GM19025 (cell line): ENCODE measurements at regions not wholly inside any gene's neighbourhood (a gene's known extent, or its start where the extent isn't known, plus 50 kb on each side); places are given as distances from the start of the nearest gene placed in this dataset.
"Not testable (repeated sequence)": the region's sequence is repeated elsewhere in the genome, so short reads cannot be mapped to it uniquely, and the experiment has no call there.

Experiments used
- ATAC-seq: cut with Tn5 transposase; IDR thresholded peaks from one replicate; pipeline ENCODE4 v1.9.1; 2021; ENCODE audit warnings: mild to moderate bottlenecking, low read depth, moderate library complexity; ENCODE audit not compliant: unreplicated experiment

DNA sequence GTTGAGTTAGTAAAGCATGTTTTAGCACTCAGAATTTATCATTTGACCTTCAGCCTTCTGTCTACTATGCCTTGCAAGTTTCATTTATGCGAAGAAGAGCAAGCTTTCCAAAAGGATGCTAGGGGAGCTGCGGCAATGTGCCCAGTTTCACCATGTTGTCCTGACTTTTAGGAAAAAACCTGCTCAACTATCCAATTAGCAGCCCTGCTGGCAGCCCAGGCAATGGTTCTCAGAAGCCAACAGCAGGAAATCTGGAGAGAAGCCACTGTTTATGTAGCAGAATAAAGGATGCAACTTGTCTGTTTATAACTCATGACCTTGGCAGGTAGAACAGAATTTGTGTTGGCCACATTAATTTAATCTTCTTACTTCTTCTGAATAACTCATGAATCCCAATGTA lies 230.8 kb downstream of the ABCC12 start:
- no peak for ATAC-seq

DNA sequence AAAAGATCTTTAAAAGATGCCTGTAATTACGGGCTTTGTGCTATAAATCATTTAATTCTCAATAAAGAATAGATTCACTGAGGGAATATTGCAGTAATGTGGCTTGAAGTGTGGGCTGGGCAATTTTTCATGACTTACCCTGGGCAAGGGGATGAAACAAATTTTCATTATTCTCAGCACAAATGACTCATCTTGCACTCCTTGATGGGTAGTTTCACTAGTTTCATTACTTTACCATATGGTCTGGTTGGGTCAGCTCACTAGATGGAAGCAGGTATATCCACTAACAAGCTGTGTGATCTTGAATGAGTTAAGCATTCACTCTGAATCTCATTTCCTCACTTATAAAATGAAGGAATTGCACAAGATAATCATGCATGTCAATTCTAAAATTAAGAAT lies 234.3 kb downstream of the ABCC12 start:
- ATAC-seq = no peak

DNA sequence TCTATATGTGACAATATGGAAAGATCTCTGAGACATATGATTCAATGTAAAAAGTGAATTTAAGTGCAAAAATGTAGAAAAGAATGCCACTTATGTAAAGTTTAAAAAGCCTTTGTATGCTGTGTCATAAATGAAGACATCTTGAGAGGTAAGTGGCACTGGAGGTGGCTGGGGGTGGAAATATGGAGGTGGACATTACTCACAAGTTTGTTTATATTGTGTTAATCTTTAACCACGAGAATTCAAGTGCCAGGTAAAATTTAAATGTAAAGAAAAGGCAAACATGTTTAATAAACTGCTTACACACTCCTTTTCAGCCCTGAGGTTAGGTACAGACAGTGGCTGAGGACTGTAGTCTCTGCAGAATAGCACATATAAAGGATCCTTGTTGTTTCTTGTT lies 235.1 kb downstream of the ABCC12 start:
- ATAC-seq = no peak

DNA sequence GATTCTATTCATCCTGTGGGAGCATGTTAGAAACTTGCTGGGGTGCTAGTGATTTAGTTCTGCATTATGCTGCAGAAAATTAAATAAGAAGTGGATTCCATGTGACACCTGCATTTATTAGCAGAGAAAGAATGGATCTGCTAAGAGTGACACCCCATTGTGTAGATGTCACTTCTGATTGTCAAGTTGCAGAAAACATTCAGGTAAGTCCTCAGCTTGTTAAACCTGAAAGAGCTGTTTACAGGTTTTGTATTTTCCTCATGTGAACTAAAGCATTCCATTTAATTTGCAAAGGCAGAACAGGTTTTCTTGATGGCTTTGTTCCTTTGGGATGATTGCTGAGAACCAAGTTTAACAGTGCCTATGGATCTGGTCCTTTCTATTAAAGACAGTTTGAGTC lies 238.7 kb downstream of the ABCC12 start:
- no peak for ATAC-seq

DNA sequence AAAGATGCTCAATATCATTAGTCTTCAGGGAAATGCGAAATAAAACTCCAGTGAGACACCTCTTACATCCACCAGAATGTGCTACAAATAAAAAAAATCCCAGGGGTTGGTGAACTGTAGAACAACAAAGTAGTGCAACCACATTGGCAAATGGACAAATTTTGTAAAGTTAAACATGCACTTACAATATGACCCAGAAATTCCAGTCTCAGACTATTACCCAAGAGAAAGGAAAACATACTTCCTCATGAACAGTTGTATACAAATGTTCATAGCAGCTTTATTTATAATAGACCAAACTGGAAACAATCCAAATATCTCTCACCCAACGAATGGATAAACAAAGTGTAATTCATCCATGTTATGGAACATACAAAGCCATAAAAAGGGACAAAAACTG lies 239.5 kb downstream of the ABCC12 start:
- ATAC-seq = no peak

DNA sequence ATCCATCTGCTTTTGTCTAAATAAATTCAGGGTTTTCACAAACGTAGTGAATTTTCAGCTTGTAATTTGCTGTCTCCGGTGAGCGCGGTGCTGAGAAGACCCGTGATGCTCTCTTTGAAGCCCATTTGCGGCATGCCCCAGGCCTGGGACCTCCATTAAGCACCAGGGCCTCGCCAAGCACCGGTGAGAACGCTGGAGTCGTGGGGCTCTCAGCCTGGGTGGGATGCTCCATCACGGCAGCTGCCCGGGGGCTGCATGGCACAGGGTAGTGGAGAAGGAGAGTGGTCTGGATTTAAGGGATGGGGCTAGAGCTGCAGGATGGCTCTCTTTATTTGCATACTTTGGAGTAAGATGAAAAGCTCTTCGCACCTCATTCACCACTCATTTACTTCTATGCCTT lies 248.7 kb downstream of the ABCC12 start:
- ATAC-seq = no peak

DNA sequence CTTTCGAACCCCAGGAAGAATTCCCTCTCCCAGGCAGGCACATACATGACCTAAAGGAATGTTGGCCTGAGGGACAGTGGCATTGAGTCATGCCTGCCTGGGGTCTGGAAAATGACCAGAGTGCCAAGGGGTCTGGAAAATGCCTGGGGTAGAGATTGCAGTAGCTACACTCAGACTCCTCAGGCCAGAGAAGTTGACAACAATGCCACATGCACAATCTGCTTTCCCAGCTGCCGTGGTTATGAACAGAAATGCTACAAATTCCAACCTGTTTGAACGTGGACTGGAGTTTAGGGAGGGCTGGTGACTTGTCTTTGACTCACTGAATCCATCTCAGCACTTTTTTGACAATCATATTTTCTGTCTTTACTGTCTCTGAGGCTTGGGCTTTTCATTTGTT lies 250.0 kb downstream of the ABCC12 start:
- ATAC-seq = no peak

DNA sequence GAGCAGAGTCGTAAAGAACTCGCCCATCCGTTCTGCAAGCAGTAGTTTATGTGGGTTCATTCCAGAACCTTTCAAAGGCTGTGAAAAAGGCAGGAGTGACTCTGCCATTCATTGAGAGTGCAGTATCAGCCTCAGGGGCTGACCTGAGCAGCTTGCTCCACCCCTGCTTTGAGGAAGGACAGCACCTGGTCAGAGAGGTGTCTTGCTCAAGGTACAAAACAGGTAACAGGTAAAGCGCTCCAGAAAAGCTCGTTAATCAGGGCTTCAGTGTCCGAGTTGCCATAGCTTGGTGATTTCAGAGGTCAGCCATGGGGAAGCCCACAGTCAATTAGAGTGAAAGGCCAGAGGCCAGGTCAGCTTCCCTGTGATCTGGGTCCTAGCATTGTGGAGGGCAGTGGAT lies 251.1 kb downstream of the ABCC12 start:
- no peak for ATAC-seq

DNA sequence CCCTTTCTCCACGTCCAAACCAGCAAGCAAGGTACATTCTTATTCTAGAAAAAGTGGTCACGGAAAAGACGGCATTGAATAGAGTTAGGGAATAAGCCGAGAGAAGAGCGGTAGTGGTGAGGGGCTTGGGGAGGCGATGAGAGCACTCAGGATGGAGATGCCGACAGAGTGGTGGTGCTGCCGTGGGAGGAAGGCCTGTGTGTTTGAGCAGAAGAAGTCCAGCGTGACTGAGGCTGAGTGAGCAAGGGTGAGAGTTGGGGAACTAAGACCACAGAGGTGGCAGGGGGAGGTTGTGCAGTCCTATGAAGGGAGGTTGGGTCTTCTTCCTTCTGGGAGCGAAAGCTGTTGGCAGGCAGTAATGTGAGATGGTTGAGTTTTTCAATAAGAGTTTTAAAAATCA lies 252.3 kb downstream of the ABCC12 start:
- no peak for ATAC-seq

DNA sequence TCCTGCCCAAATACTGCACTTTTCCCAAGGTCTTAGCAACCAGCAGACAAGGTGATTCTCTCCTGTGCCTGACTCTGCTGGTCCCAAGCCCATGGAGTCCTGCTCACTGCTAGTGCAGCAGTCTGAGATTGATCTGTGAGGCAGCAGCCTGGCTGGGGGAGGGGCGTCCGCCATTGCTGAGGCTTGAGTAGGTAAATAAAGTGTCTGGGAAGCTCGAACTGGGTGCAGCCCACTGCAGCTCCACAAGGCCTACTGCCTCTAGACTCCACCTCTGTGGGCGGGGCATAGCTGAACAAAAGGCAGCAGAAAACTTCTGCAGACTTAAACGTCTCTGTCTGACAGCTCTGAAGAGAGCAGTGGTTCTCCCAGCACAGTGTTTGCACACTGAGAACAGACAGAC lies 258.7 kb downstream of the ABCC12 start:
- not testable (repeated sequence) for ATAC-seq

DNA sequence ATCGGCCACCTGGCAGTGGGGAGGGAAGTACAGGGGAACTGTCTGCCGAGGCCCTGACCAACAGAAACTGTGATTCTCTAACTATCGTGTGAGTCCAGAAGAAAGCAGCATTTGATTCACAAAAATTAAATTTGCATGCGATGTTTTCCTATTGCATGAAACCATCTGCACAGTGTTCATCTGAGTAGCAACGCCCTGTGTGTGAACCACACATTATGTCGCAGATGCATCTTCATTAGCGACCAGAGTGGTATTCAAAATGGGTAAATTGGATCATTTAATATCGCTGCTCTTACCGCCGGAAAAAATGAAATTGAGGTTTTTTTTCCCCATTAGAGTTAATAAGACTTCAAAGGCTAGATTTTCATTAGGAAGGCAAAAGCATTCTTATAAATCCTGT lies 260.6 kb downstream of the ABCC12 start:
- no peak for ATAC-seq

DNA sequence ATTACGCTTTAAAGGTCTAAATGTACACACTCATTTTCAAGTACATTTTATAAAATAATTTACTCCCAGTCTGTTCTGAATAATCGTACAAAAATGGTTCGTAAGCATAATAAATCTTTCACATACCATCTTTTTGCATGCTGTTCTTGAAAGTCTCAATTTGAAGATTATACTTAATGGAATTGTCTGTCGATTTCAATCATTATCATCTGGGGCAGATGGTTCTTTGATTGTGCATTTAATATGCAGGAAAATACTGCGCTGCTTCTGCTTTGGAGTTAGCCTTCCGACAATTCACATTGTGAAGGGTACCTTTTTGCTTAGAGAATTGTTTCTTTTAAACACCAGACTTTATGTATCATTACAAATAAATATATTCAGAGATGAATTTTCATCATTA lies 262.8 kb downstream of the ABCC12 start:
- ATAC-seq = no peak

DNA sequence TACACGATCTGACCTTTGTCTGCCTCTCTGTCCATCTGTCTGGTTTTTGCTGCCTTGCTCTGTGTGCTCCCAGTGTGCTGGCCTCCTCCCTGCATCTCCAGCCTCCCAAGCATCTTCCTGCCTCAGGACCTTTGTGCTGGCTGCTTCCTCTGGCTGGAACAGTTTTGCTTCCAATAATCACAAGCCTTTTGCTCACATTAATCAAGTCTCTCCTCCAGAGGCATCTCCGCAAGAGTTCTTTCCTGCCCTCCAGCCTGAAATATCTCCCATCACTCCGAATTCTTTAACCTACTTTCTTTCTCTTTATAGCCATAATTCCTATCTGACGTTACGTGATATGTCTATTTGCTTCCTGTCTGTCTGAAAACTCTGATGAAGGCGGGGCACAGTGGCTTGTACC lies 267.1 kb downstream of the ABCC12 start:
- no peak for ATAC-seq

DNA sequence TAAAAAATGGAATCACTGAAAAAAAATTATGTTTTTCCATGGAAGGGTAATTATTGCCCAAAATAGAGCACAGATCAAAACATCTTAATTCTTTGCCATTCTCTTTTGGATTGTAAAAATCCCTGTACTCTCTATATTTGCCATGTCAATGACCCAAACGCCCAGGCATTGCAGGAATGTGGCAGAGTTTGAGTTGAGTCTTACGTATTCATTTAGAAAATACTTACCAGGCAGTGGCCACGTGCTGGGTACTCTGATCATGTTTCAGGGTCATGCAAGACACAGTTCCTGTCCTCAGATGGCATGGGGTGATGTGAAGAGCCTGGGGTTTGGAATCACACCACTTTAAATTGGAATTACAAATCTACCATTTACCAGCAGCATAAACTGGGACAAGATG lies 267.7 kb downstream of the ABCC12 start:
- no peak for ATAC-seq

DNA sequence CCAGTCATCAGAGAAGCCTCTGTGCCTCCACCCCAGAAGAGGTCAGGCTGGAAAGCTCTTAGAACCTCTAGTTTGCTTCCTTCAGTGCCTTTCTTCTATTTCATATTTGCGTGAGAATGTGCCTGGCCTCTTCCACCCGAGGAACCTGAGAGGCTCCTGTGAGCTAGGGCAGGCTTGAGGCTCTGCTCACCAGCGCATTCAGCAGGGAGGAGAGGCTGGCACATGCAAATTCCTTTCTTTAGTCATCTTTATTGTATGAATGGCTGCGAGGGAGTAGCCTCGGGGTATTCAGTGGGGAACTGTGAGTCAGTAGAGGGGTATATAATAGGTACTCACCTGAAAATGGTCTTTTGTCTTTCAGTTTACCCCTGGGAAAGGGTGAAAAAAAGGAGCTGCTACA lies 268.3 kb downstream of the ABCC12 start:
- ATAC-seq = no peak

DNA sequence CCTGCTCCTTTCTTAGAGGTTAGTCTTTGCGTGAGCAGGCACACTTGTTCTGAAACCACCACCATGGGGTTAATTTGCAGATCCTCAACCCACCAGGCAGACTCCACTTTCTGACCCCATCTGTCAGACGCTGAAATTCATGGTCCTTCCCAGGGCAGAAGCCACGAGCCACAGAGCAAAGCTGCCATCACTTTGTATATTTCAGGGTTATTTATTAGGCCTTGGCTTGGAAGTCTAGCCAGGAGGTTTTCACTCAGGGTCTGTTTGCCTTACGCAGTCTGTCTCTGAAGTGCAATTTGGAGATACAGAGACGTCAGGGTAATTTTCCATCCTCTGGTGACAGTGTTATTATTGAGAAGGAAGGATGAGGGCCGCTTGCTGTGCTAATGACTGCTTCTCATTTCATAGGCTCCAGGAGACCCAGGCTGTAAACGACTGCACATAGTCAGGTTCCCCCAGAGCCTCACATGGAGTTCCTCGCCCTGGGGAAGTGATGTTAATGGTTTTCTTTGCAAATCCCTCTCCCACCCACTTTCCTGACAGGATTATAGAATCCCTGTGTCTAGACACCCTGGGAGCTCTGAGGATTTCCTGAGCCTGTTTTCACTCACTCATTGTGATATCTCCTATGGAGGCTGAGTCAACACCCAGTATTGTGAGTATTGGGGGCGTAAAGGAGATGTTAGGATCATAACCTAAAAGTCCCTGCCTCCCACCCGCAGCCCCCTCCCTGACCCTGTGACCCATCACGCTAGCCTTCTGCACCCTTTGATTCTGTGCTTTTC lies 269.0 kb downstream of the ABCC12 start:
- no peak for ATAC-seq

DNA sequence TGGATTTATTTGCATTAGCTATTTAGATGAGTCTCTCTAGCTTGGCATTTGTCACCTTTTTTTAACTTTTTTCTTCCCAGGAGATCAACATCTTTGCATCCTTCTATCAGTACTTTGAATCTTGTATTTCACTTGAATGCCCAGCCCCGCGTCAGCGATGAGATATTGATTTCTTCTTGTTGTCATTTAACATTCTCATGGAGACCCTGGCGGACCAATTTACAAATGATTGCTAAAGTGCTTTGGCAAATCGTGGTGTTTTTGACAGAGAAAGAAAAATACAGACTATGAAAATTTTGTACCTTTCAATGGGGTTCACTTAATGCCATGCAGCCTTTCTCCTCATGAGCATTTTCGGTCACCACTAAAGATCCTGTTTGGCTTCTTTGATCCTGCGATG lies 269.7 kb downstream of the ABCC12 start:
- ATAC-seq = no peak

DNA sequence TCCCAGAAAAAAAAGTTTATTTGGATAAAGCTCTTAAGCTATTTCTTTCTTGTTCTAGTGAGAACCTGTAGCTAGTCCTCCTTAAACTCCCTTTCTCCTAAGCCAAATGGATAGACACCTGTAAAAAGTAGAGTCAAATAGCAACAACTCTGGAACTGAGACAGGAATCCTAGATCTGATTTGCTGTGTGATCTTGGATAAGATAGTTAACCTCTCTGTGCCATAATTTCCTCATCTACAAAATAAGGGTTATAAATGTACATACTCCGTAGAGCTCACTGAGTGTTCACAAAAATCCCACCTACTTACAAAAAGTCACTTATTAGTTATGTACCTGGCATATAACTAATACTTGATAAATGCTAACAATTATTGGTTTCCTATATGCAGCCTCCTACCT lies 270.3 kb downstream of the ABCC12 start:
- ATAC-seq = no peak

DNA sequence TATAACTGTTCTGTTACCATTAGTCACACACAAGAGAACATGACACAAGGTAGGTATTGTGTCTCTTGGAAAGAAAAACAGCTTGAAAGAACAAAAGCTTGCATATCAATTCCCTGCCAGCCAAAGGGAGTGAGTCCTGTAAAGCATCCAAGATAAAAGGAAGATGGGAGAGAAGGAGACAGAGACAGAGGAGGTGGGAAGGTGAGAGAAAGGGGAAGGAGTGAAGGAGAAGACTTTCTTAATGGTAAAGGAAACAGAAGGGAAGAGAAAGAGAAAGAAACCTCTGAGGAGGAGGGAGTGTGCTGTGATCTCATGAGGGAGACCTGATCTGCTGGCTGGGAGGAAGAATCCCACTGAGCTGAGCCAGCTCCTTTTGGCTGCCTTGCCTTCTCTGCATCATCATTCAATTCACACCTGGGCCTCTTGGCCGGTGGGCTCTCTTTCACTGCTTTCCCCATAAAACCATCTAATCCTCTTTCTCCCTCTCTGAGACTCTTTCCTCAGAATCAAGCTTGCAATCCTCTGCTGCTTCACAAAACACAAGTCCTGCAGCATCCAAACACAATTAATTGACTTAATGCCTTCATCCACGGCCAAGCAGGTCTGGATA lies 271.6 kb downstream of the ABCC12 start:
- no peak for ATAC-seq

DNA sequence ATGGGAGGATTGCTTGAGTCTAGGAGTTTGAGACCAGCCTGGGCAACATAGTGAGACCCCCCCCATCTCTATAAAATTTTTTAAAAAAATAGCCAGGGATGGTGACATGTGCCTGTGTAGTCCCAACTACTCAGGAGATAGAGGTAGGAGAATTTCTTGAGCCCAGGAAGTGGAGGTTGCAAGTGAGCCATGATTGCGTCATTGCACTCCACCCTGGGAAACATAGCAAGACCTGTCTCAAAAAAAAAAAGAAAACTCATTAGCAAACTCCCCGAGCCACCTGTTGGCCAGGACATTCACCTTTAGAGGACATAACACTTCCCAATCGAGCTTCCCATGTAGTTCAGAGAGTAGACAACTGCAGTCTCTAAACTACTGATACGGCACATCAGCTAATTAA lies 274.2 kb downstream of the ABCC12 start:
- no peak for ATAC-seq

DNA sequence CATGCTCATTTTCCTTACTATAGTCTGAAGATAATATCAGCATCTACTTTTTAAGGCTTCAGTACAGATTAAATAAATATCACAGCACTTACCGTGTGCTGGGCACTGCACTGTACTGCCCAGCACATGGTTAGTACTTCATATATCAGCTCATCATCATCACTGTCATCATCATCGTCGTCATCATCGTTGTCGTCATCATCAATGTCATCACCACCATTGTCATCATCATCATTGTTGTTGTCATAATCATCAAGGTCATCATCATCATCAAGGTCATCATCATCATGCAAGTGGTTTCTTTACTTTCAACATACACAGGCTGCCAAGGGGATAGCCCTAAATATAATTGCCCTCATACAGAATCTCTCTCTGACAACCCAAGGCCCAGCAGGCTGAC lies 275.1 kb downstream of the ABCC12 start:
- ATAC-seq = no peak

DNA sequence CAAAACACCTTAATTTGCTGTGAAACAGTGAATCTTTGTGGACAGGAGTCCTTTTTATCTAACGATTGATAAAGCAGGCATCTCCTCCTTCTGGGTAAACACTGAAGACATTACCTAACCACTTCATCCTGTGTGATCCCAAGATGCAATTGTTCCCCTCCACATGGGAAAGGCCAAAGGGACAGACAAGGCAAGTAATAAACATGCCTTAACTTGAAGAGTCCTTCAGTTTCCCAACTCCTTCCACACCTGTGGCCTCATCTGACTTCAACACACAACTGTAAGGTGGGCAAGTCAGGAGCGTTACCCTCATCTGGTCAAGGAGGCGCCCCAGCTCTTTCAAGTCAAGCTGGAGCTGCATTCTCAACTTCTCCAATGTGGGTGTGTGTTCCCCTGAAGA lies 278.6 kb downstream of the ABCC12 start:
- no peak for ATAC-seq

DNA sequence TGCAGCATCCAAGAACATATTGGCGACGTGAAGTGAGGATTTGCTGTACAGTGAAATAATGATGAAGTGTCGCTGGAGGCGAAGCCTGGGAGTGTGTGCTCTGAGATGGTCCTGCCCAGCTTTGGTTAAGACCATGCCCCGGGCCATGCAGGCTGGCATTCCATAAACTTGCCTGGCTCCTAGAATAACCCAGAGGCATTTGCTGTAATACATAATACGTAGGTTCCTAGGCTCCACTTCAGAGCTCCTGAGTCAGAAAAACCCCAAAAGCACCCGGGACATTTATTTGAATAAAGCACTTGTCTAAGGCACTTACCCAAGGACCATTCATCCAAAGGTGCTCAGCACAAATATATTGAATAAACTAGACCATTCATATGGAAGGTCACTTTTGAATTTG lies 279.3 kb downstream of the ABCC12 start:
- ATAC-seq = no peak
